ENCODE measurements at regions not wholly inside any gene's neighbourhood (a gene's known extent, or its start where the extent isn't known, plus 50 kb on each side); places are given as distances from the start of the nearest gene placed in this dataset.

GRCh38 chr2:16050908-16051489 is 110.6 kb downstream of the MYCN start:
- no peak for TF ChIP-seq CTCF (IDR thresholded peaks at IDR 0.05)
- Mint-ChIP-seq H3K4me3 (no peak overlapping the region), H3K9me3 (peaks cover 2% of the 10 kb centered on the region), H3K27me3 (peaks cover 10% of the 10 kb centered on the region), H3K27ac (no peak overlapping the region), H3K4me1 (peaks cover under 1% of the 10 kb centered on the region), H3K36me3 (ENCODE audit: low read depth) (no peaks in the 10 kb centered on the region)
- DNase-seq: no peak
- ChIA-PET CTCF (no interaction called here), POLR2A (no interaction called here)
- no peak for ATAC-seq (ENCODE audit: low read depth)
- intact Hi-C loops (cut with micrococcal nuclease): no loop called here

- intact Hi-C loops (cut with micrococcal nuclease): no loop called here
- POLR2A ChIA-PET: no interaction called here
Measured at GRCh38 chr2:16050261-16050907, 110.0 kb downstream of the MYCN start.

GRCh38 chr2:16049406-16049805 is 109.1 kb downstream of the MYCN start:
- Mint-ChIP-seq H3K4me1 (no peaks in the 10 kb centered on the region), H3K27me3 (peaks cover 10% of the 10 kb centered on the region), H3K27ac (no peak overlapping the region), H3K4me3 (no peak overlapping the region), H3K36me3 (ENCODE audit: low read depth) (no peaks in the 10 kb centered on the region), H3K9me3 (peaks cover 2% of the 10 kb centered on the region)
- CTCF ChIA-PET: no interaction called here
- POLR2A ChIA-PET: no interaction called here
- intact Hi-C loops (cut with micrococcal nuclease): no loop called here
- DNase-seq: no peak
- no peak for TF ChIP-seq CTCF (IDR thresholded peaks at IDR 0.05)
- ATAC-seq (ENCODE audit: low read depth): no peak

More at GRCh38 chr2:16050261-16050907, 110.0 kb downstream of the MYCN start:
- Mint-ChIP-seq H3K27ac (no peak overlapping the region), H3K4me1 (no peaks in the 10 kb centered on the region), H3K36me3 (ENCODE audit: low read depth) (no peaks in the 10 kb centered on the region), H3K9me3 (peaks cover 2% of the 10 kb centered on the region), H3K4me3 (no peak overlapping the region), H3K27me3 (peaks cover 10% of the 10 kb centered on the region)
- no peak for DNase-seq
- no peak for ATAC-seq (ENCODE audit: low read depth)
- TF ChIP-seq CTCF (IDR thresholded peaks at IDR 0.05): no peak
- CTCF ChIA-PET: no interaction called here

GRCh38 chr2:16048466-16048865 is 108.1 kb downstream of the MYCN start:
- DNase-seq (no peak), ATAC-seq (ENCODE audit: low read depth) (no peak)
- TF ChIP-seq CTCF (IDR thresholded peaks at IDR 0.05): no peak
- H3K36me3 Mint-ChIP-seq (ENCODE audit: low read depth): no peaks in the 10 kb centered on the region
- peaks cover 2% of the 10 kb centered on the region for H3K9me3 Mint-ChIP-seq
- no peaks in the 10 kb centered on the region for H3K4me1 Mint-ChIP-seq
- POLR2A ChIA-PET: no interaction called here
- intact Hi-C loops (cut with micrococcal nuclease): no loop called here
- no peak overlapping the region for H3K4me3 Mint-ChIP-seq
- peaks cover 10% of the 10 kb centered on the region for H3K27me3 Mint-ChIP-seq
- CTCF ChIA-PET: no interaction called here
- H3K27ac Mint-ChIP-seq: no peak overlapping the region

- H3K27ac Mint-ChIP-seq: no peak overlapping the region
- ChIA-PET CTCF (no interaction called here), POLR2A (no interaction called here)
Measured at GRCh38 chr2:16047701-16048100, 107.4 kb downstream of the MYCN start.

More at GRCh38 chr2:16047701-16048100, 107.4 kb downstream of the MYCN start:
- no peaks in the 10 kb centered on the region for H3K4me1 Mint-ChIP-seq
- H3K36me3 Mint-ChIP-seq (ENCODE audit: low read depth): no peaks in the 10 kb centered on the region
- ATAC-seq (ENCODE audit: low read depth) (no peak), DNase-seq (no peak)
- no peak overlapping the region for H3K4me3 Mint-ChIP-seq
- intact Hi-C loops (cut with micrococcal nuclease): no loop called here
- peaks cover 10% of the 10 kb centered on the region for H3K27me3 Mint-ChIP-seq
- H3K9me3 Mint-ChIP-seq: peaks cover 2% of the 10 kb centered on the region
- no peak for TF ChIP-seq CTCF (IDR thresholded peaks at IDR 0.05)

Measured in activated B cell treated with CpG ODN at 0.5 μM for 24 hours (primary cell).